ENCODE measurements at regions not wholly inside any gene's neighbourhood (a gene's known extent, or its start where the extent isn't known, plus 50 kb on each side); places are given as distances from the start of the nearest gene placed in this dataset.

GRCh38 chr9:120091206-120091605, 488.8 kb downstream of the CDK5RAP2 start:
- no peak for TF ChIP-seq CTCF (IDR thresholded peaks at IDR 0.05; ENCODE audit: low read depth, low read length)
- no peak for DNase-seq (ENCODE audit: extremely low read depth, low read depth)

GRCh38 chr9:120080849-120081248, 499.1 kb downstream of the CDK5RAP2 start:
- DNase-seq (ENCODE audit: extremely low read depth, low read depth), result no peak
- TF ChIP-seq CTCF (IDR thresholded peaks at IDR 0.05; ENCODE audit: low read depth, low read length), result no peak

- DNase-seq (ENCODE audit: extremely low read depth, low read depth), result no peak
- no peak for TF ChIP-seq CTCF (IDR thresholded peaks at IDR 0.05; ENCODE audit: low read depth, low read length)
These were observed 501.9 kb downstream of the CDK5RAP2 start for GRCh38 chr9:120078112-120078511.

GRCh38 chr9:120071760-120072159, 508.2 kb downstream of the CDK5RAP2 start:
- no peak for TF ChIP-seq CTCF (IDR thresholded peaks at IDR 0.05; ENCODE audit: low read depth, low read length)
- no peak for DNase-seq (ENCODE audit: extremely low read depth, low read depth)

- no peak for DNase-seq (ENCODE audit: extremely low read depth, low read depth)
- TF ChIP-seq CTCF (IDR thresholded peaks at IDR 0.05; ENCODE audit: low read depth, low read length), result no peak
These were observed 513.7 kb downstream of the CDK5RAP2 start for GRCh38 chr9:120066315-120066714.

GRCh38 chr9:120065151-120065550, 514.8 kb downstream of the CDK5RAP2 start:
- no peak for DNase-seq (ENCODE audit: extremely low read depth, low read depth)
- TF ChIP-seq CTCF (IDR thresholded peaks at IDR 0.05; ENCODE audit: low read depth, low read length), result no peak

GRCh38 chr9:120045011-120045410, 535.0 kb downstream of the CDK5RAP2 start:
- TF ChIP-seq CTCF (IDR thresholded peaks at IDR 0.05; ENCODE audit: low read depth, low read length), result no peak
- no peak for DNase-seq (ENCODE audit: extremely low read depth, low read depth)
